Psoas muscle (tissue), 7 donors: ENCODE measurements at regions not wholly inside any gene's neighbourhood (a gene's known extent, or its start where the extent isn't known, plus 50 kb on each side); places are given as distances from the start of the nearest gene placed in this dataset.

Experiments used
- ATAC-seq, 4 donors: fragments of 200-7000 bp; cut with Tn5 transposase; one replicate each; pipeline ENCODE4 v1.9.1; 2020; ENCODE audit warnings: moderate library complexity in 3 of 4, mild to moderate bottlenecking in 2 of 4
- DNase-seq, 2 donors: peaks; one replicate each; pipeline ENCODE4 v3.0.0-alpha.2; 2020
- H3K27ac ChIP-seq: fragments of 200-600 bp; one replicate; pipeline ENCODE4 v1.8.0; 2022
- H3K27me3 ChIP-seq, 3 donors: fragments of 200-600 bp in 1 of 3; one replicate each; pipeline versions ENCODE4 v1.6.1 to v1.8.0; 2013 to 2022; ENCODE audit warnings: low read length in 2 of 3, mild to moderate bottlenecking in 2 of 3, moderate library complexity in 1 of 3; ENCODE audit not compliant: insufficient read depth in 3 of 3
- H3K36me3 ChIP-seq, 2 donors: fragments of 200-600 bp in 1 of 2; one replicate each; pipeline versions ENCODE4 v1.6.1 to v1.8.0; 2013 to 2022; ENCODE audit warnings: low read depth in 1 of 2, mild to moderate bottlenecking in 1 of 2, moderate library complexity in 1 of 2; ENCODE audit not compliant: insufficient read depth in 1 of 2
- H3K4me1 ChIP-seq: fragments of 200-600 bp; one replicate; pipeline ENCODE4 v1.8.0; 2022
- H3K4me3 ChIP-seq: fragments of 200-600 bp; one replicate; pipeline ENCODE4 v1.8.0; 2022; ENCODE audit warnings: mild to moderate bottlenecking
- H3K9me3 ChIP-seq: fragments of 200-600 bp; one replicate; pipeline ENCODE4 v1.8.0; 2022
- WGBS, 3 donors: extraction: QIAGEN DNeasy Blood & Tissue Kit; methylation state at CpG; one replicate each; pipeline versions ENCODE4 v1.1.6 to v1.1.7; 2013; 5-methylcytosine and 5-hydroxymethylcytosine counted together
- intact Hi-C, 2 donors: fragments of 100-400 bp; cut with DNase I; formaldehyde crosslinking; loops; one replicate each; pipeline versions ENCODE4 v1.11.0 to v1.14.2; 2022
- TF ChIP-seq, protein P1 (sequence below): fragments of 200-600 bp; IDR thresholded peaks from one replicate; pipeline ENCODE4 v1.8.0; 2022; ENCODE audit warnings: antibody characterized with exemption
- donor health status: healthy with polysubstance abuse.
- donor health status: DM: no; HTN: no; CAD: no; lungs with moderate emphysema.
- donor health status: Bipolar disorder and iron deficiency.
- donor health status: healthy.
- donor health status: DM: yes; HTN: yes; CAD: no.
- donor health status: DM: no; HTN: no; CAD: no.
- donor health status: DM: yes; HTN: yes; CAD: no.

DNA sequence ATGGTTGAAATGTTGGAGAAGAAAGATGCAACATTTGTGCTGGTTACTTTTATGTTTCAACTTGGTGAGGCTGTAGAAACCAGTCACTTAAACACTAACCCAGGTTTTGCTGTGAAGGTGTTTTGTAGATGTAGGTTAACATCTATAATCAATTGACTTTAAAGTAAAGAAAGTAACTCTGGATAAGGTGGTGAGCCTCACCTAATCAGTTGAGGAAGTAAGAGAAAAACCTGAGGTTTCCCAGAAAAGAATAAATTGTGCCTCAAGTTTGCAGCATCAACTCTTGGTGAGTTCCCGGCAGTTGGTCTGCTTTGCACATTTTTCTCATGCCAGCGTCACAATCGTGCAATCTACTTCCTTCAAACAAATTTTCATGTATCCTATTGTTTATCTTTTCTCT is 673.4 kb downstream of the QKI start:
- Histone ChIP-seq H3K9me3 (no peaks in the 10 kb centered on the region), H3K27me3 (no peaks in the 10 kb centered on the region), H3K36me3 (no peaks in the 10 kb centered on the region), H3K4me1 (peaks cover 9% of the 10 kb centered on the region), H3K4me3 (no peak overlapping the region), H3K27ac (no peak overlapping the region)
- ATAC-seq (no peak), DNase-seq (no peak)
- TF ChIP-seq, protein P1, sequence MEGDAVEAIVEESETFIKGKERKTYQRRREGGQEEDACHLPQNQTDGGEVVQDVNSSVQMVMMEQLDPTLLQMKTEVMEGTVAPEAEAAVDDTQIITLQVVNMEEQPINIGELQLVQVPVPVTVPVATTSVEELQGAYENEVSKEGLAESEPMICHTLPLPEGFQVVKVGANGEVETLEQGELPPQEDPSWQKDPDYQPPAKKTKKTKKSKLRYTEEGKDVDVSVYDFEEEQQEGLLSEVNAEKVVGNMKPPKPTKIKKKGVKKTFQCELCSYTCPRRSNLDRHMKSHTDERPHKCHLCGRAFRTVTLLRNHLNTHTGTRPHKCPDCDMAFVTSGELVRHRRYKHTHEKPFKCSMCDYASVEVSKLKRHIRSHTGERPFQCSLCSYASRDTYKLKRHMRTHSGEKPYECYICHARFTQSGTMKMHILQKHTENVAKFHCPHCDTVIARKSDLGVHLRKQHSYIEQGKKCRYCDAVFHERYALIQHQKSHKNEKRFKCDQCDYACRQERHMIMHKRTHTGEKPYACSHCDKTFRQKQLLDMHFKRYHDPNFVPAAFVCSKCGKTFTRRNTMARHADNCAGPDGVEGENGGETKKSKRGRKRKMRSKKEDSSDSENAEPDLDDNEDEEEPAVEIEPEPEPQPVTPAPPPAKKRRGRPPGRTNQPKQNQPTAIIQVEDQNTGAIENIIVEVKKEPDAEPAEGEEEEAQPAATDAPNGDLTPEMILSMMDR, result no peak
- intact Hi-C loops, result no loop called here
- WGBS, 3 donors, result 74 to 83% (median 79%) methylated on average over 3 of the region's 3 CpGs

GRCh38 chr6:164087211-164087610 is 672.7 kb downstream of the QKI start:
- H3K27me3 ChIP-seq, result no peaks in the 10 kb centered on the region
- H3K36me3 ChIP-seq, result no peaks in the 10 kb centered on the region
- H3K4me1 ChIP-seq, result peaks cover 9% of the 10 kb centered on the region
- no peak for ATAC-seq
- DNase-seq, result no peak
- intact Hi-C loops, result no loop called here
- no peak overlapping the region for H3K27ac ChIP-seq
- WGBS, 3 donors, result 95 to 100% (median 100%) methylated on average over 2 of the region's 2 CpGs
- no peak overlapping the region for H3K4me3 ChIP-seq
- TF ChIP-seq, protein P1, result no peak
- H3K9me3 ChIP-seq, result no peaks in the 10 kb centered on the region

GRCh38 chr6:164086076-164086887 is 671.8 kb downstream of the QKI start:
- WGBS, 3 donors, result 59 to 73% (median 67%) methylated on average over 25 of the region's 25 CpGs
- H3K27me3 ChIP-seq, result no peaks in the 10 kb centered on the region
- DNase-seq, result peak in 1 of 2 donors; percentile 58
- TF ChIP-seq, protein P1, result no peak
- H3K9me3 ChIP-seq, result no peaks in the 10 kb centered on the region
- no peaks in the 10 kb centered on the region for H3K36me3 ChIP-seq
- ATAC-seq, result peak in 3 of 4 donors; percentile 43 to 63 (median 49)
- intact Hi-C loops, result no loop called here
- H3K27ac ChIP-seq, result peak overlapping the region; percentile 74
- peaks cover 9% of the 10 kb centered on the region for H3K4me1 ChIP-seq
- H3K4me3 ChIP-seq, result peak overlapping the region; percentile 44

DNA sequence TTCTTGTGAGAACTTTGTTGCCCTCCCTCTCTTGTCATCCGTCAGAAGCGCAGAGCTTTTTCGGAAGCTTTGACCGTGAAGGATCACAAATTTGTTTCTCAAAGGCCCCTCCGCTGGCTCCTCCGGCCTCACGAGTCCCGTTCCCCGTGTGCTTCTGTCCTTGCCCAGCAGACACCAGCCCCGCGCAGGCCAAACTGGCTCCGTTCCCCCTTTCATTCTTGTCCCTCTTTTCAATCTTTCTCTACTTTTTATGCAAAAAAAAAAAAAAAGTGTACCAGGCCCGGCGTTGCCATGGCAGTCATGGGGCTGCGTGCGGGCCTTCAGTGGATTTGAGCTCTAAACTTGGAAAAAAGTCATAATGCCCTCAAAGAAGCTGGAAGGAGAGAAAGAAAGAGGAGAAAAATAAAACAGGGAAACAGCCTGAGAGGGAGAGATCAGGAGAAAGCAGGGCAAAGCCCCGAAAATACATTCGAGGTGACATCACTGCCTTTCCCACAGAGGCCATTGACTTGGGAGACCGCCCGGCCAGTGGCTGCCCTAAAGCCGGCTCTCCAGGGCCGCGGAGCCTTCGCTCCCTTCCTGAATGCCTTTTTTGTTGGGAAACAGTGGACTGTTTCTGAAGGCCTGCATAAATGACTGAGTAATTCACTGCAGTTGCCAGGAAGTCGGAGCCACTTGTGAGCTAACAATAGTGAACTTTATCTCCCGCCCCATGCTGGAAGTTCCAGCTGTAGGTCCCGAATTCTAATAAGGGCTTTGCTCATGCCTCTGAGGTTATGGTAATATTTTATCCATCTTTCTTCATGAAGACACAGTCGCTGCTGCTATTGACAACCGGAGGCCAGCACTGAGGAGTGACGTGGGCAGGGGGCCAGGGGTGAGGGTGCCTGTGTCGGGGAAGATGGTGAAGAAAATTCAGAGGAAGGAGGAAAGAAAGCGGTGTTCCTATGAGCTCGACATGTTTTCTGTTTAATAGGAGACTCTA is 670.9 kb downstream of the QKI start:
- 33 to 54% (median 34%) methylated on average over 33 of the region's 33 CpGs for WGBS, 3 donors
- no peaks in the 10 kb centered on the region for H3K9me3 ChIP-seq
- intact Hi-C loops, result no loop called here
- peak overlapping the region; percentile 44 for H3K4me3 ChIP-seq
- peaks cover 9% of the 10 kb centered on the region for H3K4me1 ChIP-seq
- ATAC-seq (peak; percentile 78 to 88 (median 82)), DNase-seq (peak; percentile 82 to 88)
- TF ChIP-seq, protein P1, result no peak
- peak overlapping the region; percentile 74 for H3K27ac ChIP-seq
- H3K36me3 ChIP-seq, result no peaks in the 10 kb centered on the region
- H3K27me3 ChIP-seq, result no peaks in the 10 kb centered on the region
